Liver (tissue), 3 donors: ENCODE measurements at regions not wholly inside any gene's neighbourhood (a gene's known extent, or its start where the extent isn't known, plus 50 kb on each side); places are given as distances from the start of the nearest gene placed in this dataset.

Source experiments
- EGR1 ChIP-seq, 2 donors: IDR thresholded peaks; 2 replicates each; pipeline ENCODE4 v1.6.1; 2016 to 2018; ENCODE audit warnings: antibody characterized with exemption in 2 of 2, low read depth in 2 of 2
- FOXA2 ChIP-seq: IDR thresholded peaks from 2 replicates; pipeline ENCODE4 v1.6.1; 2016; ENCODE audit warnings: antibody characterized with exemption
- GABPA ChIP-seq, 2 donors: IDR thresholded peaks in 1 of 2; conservative IDR thresholded peaks in 1 of 2; 2 replicates each; pipeline ENCODE4 v1.6.1; 2016; ENCODE audit warnings: antibody characterized with exemption in 2 of 2, mild to moderate bottlenecking in 1 of 2, moderate library complexity in 1 of 2
- HNF4A ChIP-seq, 2 donors: conservative IDR thresholded peaks; 2 replicates each; pipeline ENCODE4 v1.6.1; 2016; ENCODE audit warnings: antibody characterized with exemption in 2 of 2, mild to moderate bottlenecking in 2 of 2
- JUND ChIP-seq, 2 donors: IDR thresholded peaks; 2 replicates each; pipeline ENCODE4 v1.6.1; 2016; ENCODE audit warnings: antibody characterized with exemption in 2 of 2
- RAD21 ChIP-seq, 2 donors: IDR thresholded peaks; 2 replicates each; pipeline ENCODE4 v1.6.1; 2016; ENCODE audit warnings: antibody characterized with exemption in 2 of 2, mild to moderate bottlenecking in 2 of 2
- RXRA ChIP-seq, 2 donors: IDR thresholded peaks; 2 replicates each; pipeline ENCODE4 v1.6.1; 2017 to 2018; ENCODE audit warnings: antibody characterized with exemption in 2 of 2, mild to moderate bottlenecking in 1 of 2
- SP1 ChIP-seq: IDR thresholded peaks from 2 replicates; pipeline ENCODE4 v1.6.1; 2018; ENCODE audit warnings: antibody characterized with exemption, mild to moderate bottlenecking
- TAF1 ChIP-seq: conservative IDR thresholded peaks from 2 replicates; pipeline ENCODE4 v1.6.1; 2016; ENCODE audit warnings: antibody characterized with exemption, mild to moderate bottlenecking
- YY1 ChIP-seq: IDR thresholded peaks from 2 replicates; pipeline ENCODE4 v1.6.1; 2016; ENCODE audit warnings: antibody characterized with exemption, mild to moderate bottlenecking
- ZBTB33 ChIP-seq: IDR thresholded peaks from 2 replicates; pipeline ENCODE4 v1.6.1; 2016; ENCODE audit warnings: antibody characterized with exemption
- TF ChIP-seq, protein P1 (sequence below): fragments of 150-350 bp; IDR thresholded peaks from 2 replicates; pipeline ENCODE4 v1.5.1; 2017; ENCODE audit warnings: improper control_type of control experiment, low read depth, low read length; ENCODE audit not compliant: missing input control
- TF ChIP-seq, protein P2 (sequence below): IDR thresholded peaks from 2 replicates; pipeline ENCODE4 v1.6.1; 2016; ENCODE audit warnings: antibody characterized with exemption, mild to moderate bottlenecking
- TF ChIP-seq, protein P3 (sequence below): IDR thresholded peaks from 2 replicates; pipeline ENCODE4 v1.6.1; 2016; ENCODE audit warnings: antibody characterized with exemption
- donor health status: healthy.
- donor health status: healthy.

- TF ChIP-seq, protein P1, sequence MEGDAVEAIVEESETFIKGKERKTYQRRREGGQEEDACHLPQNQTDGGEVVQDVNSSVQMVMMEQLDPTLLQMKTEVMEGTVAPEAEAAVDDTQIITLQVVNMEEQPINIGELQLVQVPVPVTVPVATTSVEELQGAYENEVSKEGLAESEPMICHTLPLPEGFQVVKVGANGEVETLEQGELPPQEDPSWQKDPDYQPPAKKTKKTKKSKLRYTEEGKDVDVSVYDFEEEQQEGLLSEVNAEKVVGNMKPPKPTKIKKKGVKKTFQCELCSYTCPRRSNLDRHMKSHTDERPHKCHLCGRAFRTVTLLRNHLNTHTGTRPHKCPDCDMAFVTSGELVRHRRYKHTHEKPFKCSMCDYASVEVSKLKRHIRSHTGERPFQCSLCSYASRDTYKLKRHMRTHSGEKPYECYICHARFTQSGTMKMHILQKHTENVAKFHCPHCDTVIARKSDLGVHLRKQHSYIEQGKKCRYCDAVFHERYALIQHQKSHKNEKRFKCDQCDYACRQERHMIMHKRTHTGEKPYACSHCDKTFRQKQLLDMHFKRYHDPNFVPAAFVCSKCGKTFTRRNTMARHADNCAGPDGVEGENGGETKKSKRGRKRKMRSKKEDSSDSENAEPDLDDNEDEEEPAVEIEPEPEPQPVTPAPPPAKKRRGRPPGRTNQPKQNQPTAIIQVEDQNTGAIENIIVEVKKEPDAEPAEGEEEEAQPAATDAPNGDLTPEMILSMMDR, result no peak
- TF ChIP-seq ZBTB33 (no peak), HNF4A (conservative IDR thresholded peaks at IDR 0.05) (no peak), RAD21 (IDR thresholded peaks at IDR 0.05) (no peak), TAF1 (no peak), RXRA (IDR thresholded peaks at IDR 0.05) (no peak), JUND (IDR thresholded peaks at IDR 0.05) (no peak), SP1 (no peak), GABPA (IDR thresholded peaks at IDR 0.05 in 1 of 2, conservative IDR thresholded peaks at IDR 0.05 in 1 of 2) (no peak), YY1 (no peak), FOXA2 (no peak), EGR1 (IDR thresholded peaks at IDR 0.05; ENCODE audit: low read depth in 2 of 2) (no peak)
- TF ChIP-seq, protein P2, sequence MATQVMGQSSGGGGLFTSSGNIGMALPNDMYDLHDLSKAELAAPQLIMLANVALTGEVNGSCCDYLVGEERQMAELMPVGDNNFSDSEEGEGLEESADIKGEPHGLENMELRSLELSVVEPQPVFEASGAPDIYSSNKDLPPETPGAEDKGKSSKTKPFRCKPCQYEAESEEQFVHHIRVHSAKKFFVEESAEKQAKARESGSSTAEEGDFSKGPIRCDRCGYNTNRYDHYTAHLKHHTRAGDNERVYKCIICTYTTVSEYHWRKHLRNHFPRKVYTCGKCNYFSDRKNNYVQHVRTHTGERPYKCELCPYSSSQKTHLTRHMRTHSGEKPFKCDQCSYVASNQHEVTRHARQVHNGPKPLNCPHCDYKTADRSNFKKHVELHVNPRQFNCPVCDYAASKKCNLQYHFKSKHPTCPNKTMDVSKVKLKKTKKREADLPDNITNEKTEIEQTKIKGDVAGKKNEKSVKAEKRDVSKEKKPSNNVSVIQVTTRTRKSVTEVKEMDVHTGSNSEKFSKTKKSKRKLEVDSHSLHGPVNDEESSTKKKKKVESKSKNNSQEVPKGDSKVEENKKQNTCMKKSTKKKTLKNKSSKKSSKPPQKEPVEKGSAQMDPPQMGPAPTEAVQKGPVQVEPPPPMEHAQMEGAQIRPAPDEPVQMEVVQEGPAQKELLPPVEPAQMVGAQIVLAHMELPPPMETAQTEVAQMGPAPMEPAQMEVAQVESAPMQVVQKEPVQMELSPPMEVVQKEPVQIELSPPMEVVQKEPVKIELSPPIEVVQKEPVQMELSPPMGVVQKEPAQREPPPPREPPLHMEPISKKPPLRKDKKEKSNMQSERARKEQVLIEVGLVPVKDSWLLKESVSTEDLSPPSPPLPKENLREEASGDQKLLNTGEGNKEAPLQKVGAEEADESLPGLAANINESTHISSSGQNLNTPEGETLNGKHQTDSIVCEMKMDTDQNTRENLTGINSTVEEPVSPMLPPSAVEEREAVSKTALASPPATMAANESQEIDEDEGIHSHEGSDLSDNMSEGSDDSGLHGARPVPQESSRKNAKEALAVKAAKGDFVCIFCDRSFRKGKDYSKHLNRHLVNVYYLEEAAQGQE, result no peak
- TF ChIP-seq, protein P3, sequence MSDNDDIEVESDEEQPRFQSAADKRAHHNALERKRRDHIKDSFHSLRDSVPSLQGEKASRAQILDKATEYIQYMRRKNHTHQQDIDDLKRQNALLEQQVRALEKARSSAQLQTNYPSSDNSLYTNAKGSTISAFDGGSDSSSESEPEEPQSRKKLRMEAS, result no peak
Measured at GRCh38 chr14:97960436-97960835, 1163.3 kb downstream of the VRK1 start.
